GM12875 (cell line): ENCODE measurements at regions not wholly inside any gene's neighbourhood (a gene's known extent, or its start where the extent isn't known, plus 50 kb on each side); places are given as distances from the start of the nearest gene placed in this dataset.

ENCODE experiments used
- H3K4me3 ChIP-seq: one replicate; pipeline ENCODE4 v1.5.1; 2011; ENCODE audit warnings: low read depth, low read length, control low read depth
- TF ChIP-seq, protein P1 (sequence below): IDR thresholded peaks from 2 replicates; pipeline ENCODE4 v1.5.1; 2011; ENCODE audit warnings: low read depth, mild to moderate bottlenecking, control low read depth, inconsistent platforms, low read length, moderate library complexity, borderline replicate concordance; ENCODE audit not compliant: insufficient read depth

DNA sequence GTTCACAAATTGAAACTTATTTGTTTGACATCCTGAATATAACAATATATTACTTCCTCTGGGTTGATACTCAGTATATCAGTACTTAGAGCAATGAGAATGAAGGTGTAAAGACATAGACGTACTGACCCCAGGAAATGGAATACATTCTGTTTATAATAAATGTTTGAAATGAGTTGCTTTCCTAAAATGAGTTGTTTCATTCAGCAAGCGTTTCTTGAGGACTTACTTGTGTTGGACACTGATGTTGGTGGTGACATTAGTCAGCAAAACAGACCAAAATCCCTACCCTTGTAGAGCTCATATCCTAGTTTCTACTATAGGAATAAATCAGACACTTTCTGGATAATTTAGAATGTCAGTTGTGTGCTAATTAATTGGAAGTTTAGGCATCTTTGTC lies 184.3 kb downstream of the ZDHHC21 start:
- no peak overlapping the region for H3K4me3 ChIP-seq
- TF ChIP-seq, protein P1, sequence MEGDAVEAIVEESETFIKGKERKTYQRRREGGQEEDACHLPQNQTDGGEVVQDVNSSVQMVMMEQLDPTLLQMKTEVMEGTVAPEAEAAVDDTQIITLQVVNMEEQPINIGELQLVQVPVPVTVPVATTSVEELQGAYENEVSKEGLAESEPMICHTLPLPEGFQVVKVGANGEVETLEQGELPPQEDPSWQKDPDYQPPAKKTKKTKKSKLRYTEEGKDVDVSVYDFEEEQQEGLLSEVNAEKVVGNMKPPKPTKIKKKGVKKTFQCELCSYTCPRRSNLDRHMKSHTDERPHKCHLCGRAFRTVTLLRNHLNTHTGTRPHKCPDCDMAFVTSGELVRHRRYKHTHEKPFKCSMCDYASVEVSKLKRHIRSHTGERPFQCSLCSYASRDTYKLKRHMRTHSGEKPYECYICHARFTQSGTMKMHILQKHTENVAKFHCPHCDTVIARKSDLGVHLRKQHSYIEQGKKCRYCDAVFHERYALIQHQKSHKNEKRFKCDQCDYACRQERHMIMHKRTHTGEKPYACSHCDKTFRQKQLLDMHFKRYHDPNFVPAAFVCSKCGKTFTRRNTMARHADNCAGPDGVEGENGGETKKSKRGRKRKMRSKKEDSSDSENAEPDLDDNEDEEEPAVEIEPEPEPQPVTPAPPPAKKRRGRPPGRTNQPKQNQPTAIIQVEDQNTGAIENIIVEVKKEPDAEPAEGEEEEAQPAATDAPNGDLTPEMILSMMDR = no peak

DNA sequence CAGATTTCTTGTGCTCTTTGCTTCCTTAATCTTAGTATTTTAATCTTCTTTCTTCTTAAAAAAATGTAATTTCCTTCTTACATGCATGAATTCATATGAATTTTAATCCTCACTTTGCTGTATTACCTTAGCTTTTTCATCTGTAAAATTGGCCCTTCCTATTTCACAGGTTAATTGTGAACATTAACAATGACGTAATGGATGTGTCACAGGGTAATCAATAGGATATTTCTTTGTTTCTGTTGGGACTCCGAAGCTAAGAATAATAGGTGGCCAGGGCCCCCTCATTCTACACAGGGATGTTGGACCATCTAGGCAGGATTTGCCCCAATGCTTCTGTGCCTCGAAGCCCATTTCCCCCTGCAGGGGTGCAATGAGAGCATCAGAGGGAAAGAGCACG lies 187.4 kb upstream of the NFIB start:
- no peak overlapping the region for H3K4me3 ChIP-seq
- TF ChIP-seq, protein P1 = no peak

DNA sequence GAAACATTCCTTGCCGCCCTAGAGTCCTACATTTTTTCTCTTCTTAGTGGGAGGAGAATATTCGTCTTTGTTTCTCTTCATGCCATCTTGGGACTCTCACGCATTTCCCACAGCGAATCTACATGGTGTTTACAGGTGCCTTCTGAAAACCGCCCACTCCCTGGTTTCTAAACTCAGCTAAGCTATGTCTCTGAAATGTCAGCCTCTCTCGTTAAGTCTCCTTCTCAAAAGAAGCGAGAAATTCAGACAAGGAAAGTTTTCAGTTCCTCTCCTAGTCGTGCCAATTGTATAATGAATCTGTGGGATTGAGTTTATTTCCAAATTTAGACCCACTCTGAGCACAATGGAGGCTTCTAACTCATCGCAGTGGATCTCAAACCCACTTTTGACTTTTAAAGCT lies 186.8 kb upstream of the NFIB start:
- TF ChIP-seq, protein P1 = no peak
- no peak overlapping the region for H3K4me3 ChIP-seq

DNA sequence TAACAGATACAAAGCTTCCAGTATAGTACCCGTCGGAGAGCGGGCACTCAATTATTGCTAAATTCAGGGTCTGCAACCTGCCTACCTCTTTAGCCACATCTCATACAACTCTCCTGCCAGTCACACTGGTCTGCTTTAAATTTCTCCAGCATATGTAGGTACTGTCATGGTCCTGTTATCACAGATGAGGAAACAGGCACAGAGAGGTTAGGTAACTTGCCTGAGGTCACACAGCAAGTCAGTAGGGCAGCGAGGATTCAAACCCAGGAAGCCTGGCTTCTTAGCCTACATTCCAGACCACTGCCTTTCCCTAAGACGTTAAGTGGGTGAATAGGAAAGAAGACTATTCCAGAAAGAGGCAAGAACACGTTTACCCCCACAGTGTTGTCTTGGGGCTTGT lies 186.0 kb upstream of the NFIB start:
- TF ChIP-seq, protein P1 = no peak

DNA sequence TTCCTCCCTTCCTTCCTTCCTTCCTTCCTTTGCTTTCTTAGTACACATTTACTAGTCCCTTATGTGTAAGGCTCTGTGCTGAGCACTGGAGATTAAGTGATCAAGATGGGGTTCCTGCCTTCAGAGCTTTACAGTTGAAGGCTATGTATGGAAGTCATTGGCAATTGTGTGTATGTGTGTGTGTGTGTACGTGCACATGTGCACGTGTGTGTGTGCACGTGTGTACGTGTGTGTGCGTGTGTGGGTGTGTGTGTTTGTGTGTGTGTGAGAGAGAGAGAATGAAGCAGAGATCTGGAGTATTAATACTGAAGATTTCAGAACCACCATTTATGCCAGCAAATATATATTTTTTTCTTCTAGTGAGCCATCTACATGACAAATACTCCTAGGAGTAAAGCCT lies 184.9 kb upstream of the NFIB start:
- H3K4me3 ChIP-seq = no peak overlapping the region
- TF ChIP-seq, protein P1 = no peak

More for the DNA sequence above, 186.0 kb upstream of the NFIB start:
- no peak overlapping the region for H3K4me3 ChIP-seq

DNA sequence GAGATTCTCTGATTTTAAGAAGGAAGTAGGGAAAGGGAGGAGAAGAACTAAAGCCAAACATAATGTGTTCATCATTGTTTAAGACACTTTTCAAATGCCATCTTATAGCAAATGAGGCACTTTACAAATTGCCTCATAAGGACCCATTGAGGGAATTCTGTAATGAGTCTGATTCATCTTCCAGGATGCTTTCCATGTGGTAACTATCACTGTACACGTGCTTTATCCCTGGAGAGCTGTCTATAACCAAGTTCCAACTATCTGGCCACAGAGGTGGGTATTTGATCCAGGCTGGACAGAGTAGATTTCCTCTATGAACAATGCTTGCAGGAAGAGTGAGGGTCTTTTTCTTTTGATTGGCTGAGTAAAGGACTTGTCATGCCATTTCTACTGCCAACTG lies 183.5 kb upstream of the NFIB start:
- H3K4me3 ChIP-seq = no peak overlapping the region
- TF ChIP-seq, protein P1 = no peak

DNA sequence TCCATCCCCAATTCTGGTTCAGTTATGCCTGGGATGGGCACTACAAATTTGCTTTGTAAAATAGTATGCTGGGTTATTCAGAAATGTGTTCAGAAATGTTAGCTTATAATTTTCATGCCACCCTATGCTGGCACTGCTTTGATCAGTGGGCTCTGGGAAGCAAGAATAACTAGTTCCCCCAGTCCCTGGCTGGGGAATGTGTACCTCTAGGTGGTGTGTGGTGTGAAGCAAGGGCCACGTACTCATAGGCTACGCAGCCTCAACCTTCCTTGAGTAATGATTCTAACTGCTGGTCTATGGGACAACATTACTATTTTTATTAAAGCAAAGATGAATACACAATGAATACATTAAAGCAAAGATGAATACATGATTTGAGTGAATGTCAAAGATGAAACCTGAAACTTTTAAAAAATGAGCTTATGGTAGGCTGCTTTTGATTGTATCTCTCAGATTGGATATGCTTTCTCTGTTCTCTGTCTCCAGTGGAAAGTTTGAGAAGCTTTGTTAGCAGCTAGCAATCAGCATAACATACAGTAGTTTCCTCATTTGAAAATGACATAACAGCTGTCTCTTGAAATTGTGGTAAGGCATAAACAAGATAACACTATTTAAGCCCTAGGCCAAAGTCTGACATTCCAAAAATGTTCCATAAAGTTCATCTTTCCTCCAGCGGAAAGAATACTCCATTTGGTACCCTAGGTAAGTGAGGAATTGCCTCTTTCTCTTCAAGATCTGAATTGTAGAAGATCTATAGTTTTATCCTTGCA lies 174.7 kb upstream of the NFIB start:
- H3K4me3 ChIP-seq = no peak overlapping the region
- TF ChIP-seq, protein P1 = no peak
